PC-9 (cell line): ENCODE measurements at regions not wholly inside any gene's neighbourhood (a gene's known extent, or its start where the extent isn't known, plus 50 kb on each side); places are given as distances from the start of the nearest gene placed in this dataset.

Experiments
- CTCF ChIP-seq: fragments of 200-600 bp; sonication (generic); conservative IDR thresholded peaks from 2 replicates; pipeline ENCODE4 v1.6.1; 2017; ENCODE audit warnings: mixed run types, antibody characterized with exemption, mild to moderate bottlenecking, moderate library complexity
- EZH2 ChIP-seq: fragments of 200-600 bp; sonication (generic); IDR thresholded peaks from 2 replicates; pipeline ENCODE4 v1.8.0; 2017; ENCODE audit warnings: antibody characterized with exemption, low read depth

- TF ChIP-seq CTCF: no peak
- TF ChIP-seq EZH2: no peak
These were observed 666.4 kb upstream of the NR3C2 start for GRCh38 chr4:149108626-149109025.
